Kidney epithelial cell (primary cell): ENCODE measurements at regions not wholly inside any gene's neighbourhood (a gene's known extent, or its start where the extent isn't known, plus 50 kb on each side); places are given as distances from the start of the nearest gene placed in this dataset.

Experiments
- DNase-seq: peaks from one replicate; pipeline ENCODE4 v3.0.0-alpha.2; 2010; ENCODE audit warnings: low read depth
- H3K27me3 ChIP-seq: 2 replicates; pipeline ENCODE4 v1.6.0; 2011; ENCODE audit warnings: low read length; ENCODE audit not compliant: control insufficient read depth, insufficient read depth
- H3K36me3 ChIP-seq: 2 replicates; pipeline ENCODE4 v1.5.1; 2011; ENCODE audit warnings: low read length; ENCODE audit not compliant: control insufficient read depth, insufficient read depth
- H3K4me3 ChIP-seq: 2 replicates; pipeline ENCODE4 v1.5.1; 2011; ENCODE audit warnings: low read depth, mild to moderate bottlenecking, control low read depth, low read length
- TF ChIP-seq, protein P1 (sequence below): IDR thresholded peaks from 2 replicates; pipeline ENCODE4 v1.5.1; 2011; ENCODE audit warnings: mild to moderate bottlenecking, moderate library complexity, low read length, control low read depth, inconsistent platforms; ENCODE audit not compliant: insufficient read depth, poor library complexity, severe bottlenecking

DNA sequence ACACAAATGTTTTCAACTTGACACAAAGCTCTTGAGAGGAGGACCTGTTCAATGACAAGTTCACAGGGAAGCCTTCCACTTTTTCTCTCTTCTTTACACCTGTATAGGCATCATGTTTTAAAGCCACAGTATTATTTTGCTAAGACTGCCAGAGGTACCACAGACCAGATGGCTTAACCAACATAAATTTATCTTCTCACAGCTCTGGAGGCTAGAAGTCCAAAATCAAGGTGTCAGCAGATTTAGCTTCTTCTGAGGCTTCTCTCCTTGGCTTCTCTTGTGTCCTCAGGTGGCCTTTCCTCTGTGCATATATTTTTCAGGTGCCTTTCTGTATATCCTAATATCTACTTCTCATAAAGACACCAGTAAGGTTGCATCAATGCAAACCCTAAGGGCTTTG, 435.2 kb upstream of the GBE1 start:
- TF ChIP-seq, protein P1, sequence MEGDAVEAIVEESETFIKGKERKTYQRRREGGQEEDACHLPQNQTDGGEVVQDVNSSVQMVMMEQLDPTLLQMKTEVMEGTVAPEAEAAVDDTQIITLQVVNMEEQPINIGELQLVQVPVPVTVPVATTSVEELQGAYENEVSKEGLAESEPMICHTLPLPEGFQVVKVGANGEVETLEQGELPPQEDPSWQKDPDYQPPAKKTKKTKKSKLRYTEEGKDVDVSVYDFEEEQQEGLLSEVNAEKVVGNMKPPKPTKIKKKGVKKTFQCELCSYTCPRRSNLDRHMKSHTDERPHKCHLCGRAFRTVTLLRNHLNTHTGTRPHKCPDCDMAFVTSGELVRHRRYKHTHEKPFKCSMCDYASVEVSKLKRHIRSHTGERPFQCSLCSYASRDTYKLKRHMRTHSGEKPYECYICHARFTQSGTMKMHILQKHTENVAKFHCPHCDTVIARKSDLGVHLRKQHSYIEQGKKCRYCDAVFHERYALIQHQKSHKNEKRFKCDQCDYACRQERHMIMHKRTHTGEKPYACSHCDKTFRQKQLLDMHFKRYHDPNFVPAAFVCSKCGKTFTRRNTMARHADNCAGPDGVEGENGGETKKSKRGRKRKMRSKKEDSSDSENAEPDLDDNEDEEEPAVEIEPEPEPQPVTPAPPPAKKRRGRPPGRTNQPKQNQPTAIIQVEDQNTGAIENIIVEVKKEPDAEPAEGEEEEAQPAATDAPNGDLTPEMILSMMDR = no peak
- DNase-seq = no peak
- Histone ChIP-seq H3K4me3 (no peak overlapping the region), H3K36me3 (no peaks in the 10 kb centered on the region), H3K27me3 (no peaks in the 10 kb centered on the region)

DNA sequence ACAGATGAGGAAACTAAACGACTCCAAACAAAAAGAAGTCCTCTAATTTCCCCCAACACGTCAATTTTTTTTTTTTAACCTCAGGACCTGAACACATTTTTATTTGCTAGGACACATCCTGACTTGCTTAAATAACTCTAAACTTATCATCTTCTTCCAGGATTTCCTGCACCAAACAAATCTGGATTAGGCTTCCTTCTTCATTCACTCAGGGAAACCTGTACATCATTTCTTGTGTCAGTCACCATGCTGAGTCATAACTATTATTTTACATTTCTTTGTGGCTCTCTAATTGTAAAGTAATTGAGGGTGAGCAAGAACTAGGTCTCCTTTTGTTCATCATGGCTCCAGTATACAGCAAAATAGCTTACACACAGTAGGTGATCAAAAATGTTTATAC, 433.4 kb upstream of the GBE1 start:
- Histone ChIP-seq H3K27me3 (no peaks in the 10 kb centered on the region), H3K36me3 (no peaks in the 10 kb centered on the region), H3K4me3 (no peak overlapping the region)
- DNase-seq = no peak
- TF ChIP-seq, protein P1 = no peak

DNA sequence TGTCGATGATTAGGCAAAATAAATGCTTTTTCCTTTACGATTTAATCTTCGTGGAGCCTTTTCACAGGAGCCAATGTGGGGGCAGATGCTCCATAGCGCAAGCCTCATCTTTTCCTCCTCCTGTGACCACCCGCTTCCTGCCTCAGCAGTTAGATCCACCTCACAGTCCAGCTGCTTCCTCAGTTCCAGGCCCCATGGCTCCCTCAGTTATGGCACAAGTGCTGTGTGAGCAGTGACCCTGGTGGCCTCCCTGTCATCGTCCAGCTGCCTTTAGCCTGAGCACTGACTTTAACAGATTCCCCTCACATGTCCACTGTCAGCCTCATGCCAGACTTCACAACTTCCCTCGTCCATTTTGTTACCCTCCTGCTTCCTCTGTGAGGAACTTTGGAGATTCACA, 424.6 kb upstream of the GBE1 start:
- TF ChIP-seq, protein P1 = no peak
- no peak overlapping the region for H3K4me3 ChIP-seq
- DNase-seq = no peak
- no peaks in the 10 kb centered on the region for H3K36me3 ChIP-seq
- H3K27me3 ChIP-seq = no peaks in the 10 kb centered on the region

DNA sequence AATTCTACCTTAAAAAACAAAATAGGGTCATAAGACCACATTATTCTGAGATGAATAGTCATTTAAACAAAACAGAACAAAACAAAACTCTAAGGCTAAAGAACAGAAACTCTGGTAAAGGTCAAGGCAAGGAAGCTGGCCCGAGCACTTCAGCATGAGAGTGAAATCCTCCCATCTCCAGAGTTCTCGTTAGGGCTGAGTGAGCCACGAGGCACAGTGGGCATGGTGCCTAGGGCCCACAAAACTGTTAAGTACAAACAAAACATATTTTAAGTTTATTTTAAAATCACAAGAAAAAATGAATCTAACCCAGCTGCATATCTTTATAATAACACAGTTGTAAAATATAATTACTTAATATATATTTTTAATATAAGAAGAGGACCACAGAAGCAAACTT, 417.8 kb upstream of the GBE1 start:
- Histone ChIP-seq H3K36me3 (no peaks in the 10 kb centered on the region), H3K4me3 (no peak overlapping the region), H3K27me3 (no peaks in the 10 kb centered on the region)
- TF ChIP-seq, protein P1 = no peak
- DNase-seq = no peak

DNA sequence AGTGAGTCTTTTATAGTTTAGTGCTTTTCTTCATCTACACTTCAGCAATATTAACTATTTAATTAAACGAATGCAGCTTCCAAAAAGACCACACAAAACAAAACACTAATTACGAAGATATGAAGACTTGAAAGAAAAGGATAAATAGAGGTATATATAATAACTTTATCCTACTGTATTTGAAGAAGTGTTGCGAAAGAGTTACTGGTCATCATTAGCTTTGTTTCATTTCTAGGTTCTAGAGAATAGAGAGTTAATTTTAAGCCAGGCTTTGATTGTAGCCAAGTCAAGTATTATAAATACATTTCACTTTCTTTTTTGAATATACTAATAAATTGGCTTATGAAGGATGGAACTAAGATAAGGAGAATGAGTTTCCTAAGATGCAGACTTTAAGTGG, 416.8 kb upstream of the GBE1 start:
- DNase-seq = no peak
- H3K4me3 ChIP-seq = no peak overlapping the region
- TF ChIP-seq, protein P1 = no peak
- H3K36me3 ChIP-seq = no peaks in the 10 kb centered on the region
- H3K27me3 ChIP-seq = no peaks in the 10 kb centered on the region

DNA sequence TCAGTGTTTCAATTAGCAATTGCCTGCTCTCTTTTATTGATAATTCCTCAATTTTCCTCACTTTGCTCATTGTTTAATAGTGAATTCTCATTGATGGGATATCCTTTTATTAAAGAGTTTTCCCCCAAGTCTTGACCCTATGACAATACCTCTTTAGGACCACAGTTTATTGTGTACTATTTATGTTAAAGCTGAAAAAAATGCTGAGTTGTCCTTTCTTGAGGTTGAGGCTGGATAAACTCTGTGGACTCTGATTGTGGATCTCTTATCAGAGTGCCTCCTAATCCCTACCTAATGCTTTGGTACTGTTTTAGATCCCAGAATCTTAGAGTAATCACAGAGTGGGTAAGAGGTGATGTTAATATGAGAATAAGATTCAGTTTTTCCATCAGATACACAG, 416.3 kb upstream of the GBE1 start:
- H3K4me3 ChIP-seq = no peak overlapping the region
- H3K27me3 ChIP-seq = no peaks in the 10 kb centered on the region
- no peak for DNase-seq
- TF ChIP-seq, protein P1 = no peak
- no peaks in the 10 kb centered on the region for H3K36me3 ChIP-seq
